Stomach (tissue), 8 donors: ENCODE measurements at regions not wholly inside any gene's neighbourhood (a gene's known extent, or its start where the extent isn't known, plus 50 kb on each side); places are given as distances from the start of the nearest gene placed in this dataset.
"Not testable (repeated sequence)": the region's sequence is repeated elsewhere in the genome, so short reads cannot be mapped to it uniquely, and the experiment has no call there.

Source experiments
- DNase-seq, 2 donors: peaks; one replicate each; pipeline versions ENCODE4 v3.0.0 to v3.0.0-alpha.2; 2013 to 2019
- H3K27ac ChIP-seq, 5 donors: fragments of 200-600 bp in 4 of 5; sonication (generic) in 4 of 5; one replicate each; pipeline ENCODE4 v1.5.1; 2013 to 2019; ENCODE audit warnings: mild to moderate bottlenecking in 1 of 5, moderate library complexity in 1 of 5
- H3K27me3 ChIP-seq, 3 donors: fragments of 200-600 bp; sonication (generic); one replicate each; pipeline ENCODE4 v1.5.1; 2017 to 2019; ENCODE audit warnings: mixed run types in 1 of 3
- H3K36me3 ChIP-seq, 4 donors: fragments of 200-600 bp; sonication (generic); 1 replicate in 3 of 4; 2 replicates in 1 of 4; pipeline ENCODE4 v1.5.1; 2016 to 2019
- H3K4me1 ChIP-seq, 4 donors: fragments of 200-600 bp; sonication (generic); one replicate each; pipeline ENCODE4 v1.5.1; 2016 to 2019
- H3K4me3 ChIP-seq, 4 donors: fragments of 200-600 bp; sonication (generic) in 3 of 4; one replicate each; pipeline ENCODE4 v1.5.1; 2016 to 2019; ENCODE audit warnings: mild to moderate bottlenecking in 1 of 4
- H3K9me3 ChIP-seq, 4 donors: fragments of 200-600 bp; sonication (generic); one replicate each; pipeline ENCODE4 v1.5.1; 2016 to 2019
- CTCF ChIP-seq, 7 experiments: fragments of 450-650 bp in 4 of 7; fragments of 200-600 bp in 3 of 7; sonication (generic) in 3 of 7; IDR thresholded peaks; one replicate each; pipeline ENCODE4 v1.5.1; 2016 to 2019; ENCODE audit warnings: antibody characterized with exemption in 7 of 7, control low read depth in 2 of 7, mild to moderate bottlenecking in 1 of 7
- EP300 ChIP-seq: sonication (generic); formaldehyde crosslinking; IDR thresholded peaks from one replicate; pipeline ENCODE4 v1.6.1; 2017; ENCODE audit warnings: antibody characterized with exemption
- POLR2A ChIP-seq, 4 donors: fragments of 450-650 bp; IDR thresholded peaks; one replicate each; pipeline ENCODE4 v1.6.1; 2016; ENCODE audit warnings: antibody characterized with exemption in 4 of 4, control low read depth in 2 of 4, mild to moderate bottlenecking in 1 of 4, moderate library complexity in 1 of 4
- POLR2AphosphoS5 ChIP-seq, 3 donors: sonication (generic); formaldehyde crosslinking; IDR thresholded peaks; one replicate each; pipeline ENCODE4 v1.6.1; 2016; ENCODE audit warnings: antibody characterized with exemption in 3 of 3
- WGBS, 5 donors: extraction: QIAGEN DNeasy Blood & Tissue Kit in 3 of 5; methylation state at CpG; one replicate each; pipeline versions ENCODE4 v1.1.5 to v1.1.7; 2013 to 2018; 5-methylcytosine and 5-hydroxymethylcytosine counted together
- intact Hi-C: fragments of 100-400 bp; cut with DNase I; formaldehyde crosslinking; loops from one replicate; pipeline ENCODE4 v1.15.1; 2023; ENCODE audit warnings: low total_unique reads
- donor health status: healthy with polysubstance abuse.
- donor health status: Bipolar disorder and iron deficiency.
- donor health status: healthy.

- Histone ChIP-seq H3K9me3 (no peaks in the 10 kb centered on the region), H3K4me1 (peaks cover 0 to 13% (median 0%) of the 10 kb centered on the region in 4 donors), H3K27ac (no peak overlapping the region), H3K36me3 (no peaks in the 10 kb centered on the region), H3K4me3 (no peak overlapping the region), H3K27me3 (no peaks in the 10 kb centered on the region)
- no peak for TF ChIP-seq CTCF (IDR thresholded peaks at IDR 0.05)
- no peak for TF ChIP-seq POLR2A (IDR thresholded peaks at IDR 0.05)
- TF ChIP-seq POLR2AphosphoS5 (IDR thresholded peaks at IDR 0.05) = no peak
- TF ChIP-seq EP300 = no peak
- DNase-seq = peak in 1 of 2 donors; percentile 21
- intact Hi-C loops = no loop called here
These were observed 380.2 kb upstream of the ZNF462 start for GRCh38 chr9:106482733-106483132.

GRCh38 chr9:106486685-106487084, 376.3 kb upstream of the ZNF462 start:
- TF ChIP-seq EP300 (no peak), POLR2A (IDR thresholded peaks at IDR 0.05) (no peak), POLR2AphosphoS5 (IDR thresholded peaks at IDR 0.05) (no peak), CTCF (IDR thresholded peaks at IDR 0.05) (no peak)
- no peak for DNase-seq
- no peak overlapping the region for H3K4me3 ChIP-seq
- WGBS, 5 donors = 82 to 94% (median 90%) methylated on average over 5 of the region's 5 CpGs
- no peaks in the 10 kb centered on the region for H3K4me1 ChIP-seq
- intact Hi-C loops = no loop called here
- no peak overlapping the region for H3K27ac ChIP-seq
- no peaks in the 10 kb centered on the region for H3K27me3 ChIP-seq
- no peaks in the 10 kb centered on the region for H3K9me3 ChIP-seq
- no peaks in the 10 kb centered on the region for H3K36me3 ChIP-seq

- 53 to 80% (median 57%) methylated on average over 3 of the region's 3 CpGs for WGBS, 5 donors
- Histone ChIP-seq H3K27ac (no peak overlapping the region), H3K27me3 (no peaks in the 10 kb centered on the region), H3K4me1 (no peaks in the 10 kb centered on the region), H3K9me3 (no peaks in the 10 kb centered on the region), H3K36me3 (no peaks in the 10 kb centered on the region), H3K4me3 (no peak overlapping the region)
- TF ChIP-seq POLR2A (IDR thresholded peaks at IDR 0.05) = no peak
- TF ChIP-seq EP300 = no peak
- TF ChIP-seq CTCF (IDR thresholded peaks at IDR 0.05) = no peak
- TF ChIP-seq POLR2AphosphoS5 (IDR thresholded peaks at IDR 0.05) = no peak
- DNase-seq = no peak
- intact Hi-C loops = no loop called here
These were observed 375.7 kb upstream of the ZNF462 start for GRCh38 chr9:106487266-106487665.

GRCh38 chr9:106492126-106492525, 370.8 kb upstream of the ZNF462 start:
- H3K27me3 ChIP-seq, DNase-seq, H3K36me3 ChIP-seq, H3K4me1 ChIP-seq, intact Hi-C loops, H3K27ac ChIP-seq, H3K4me3 ChIP-seq, H3K9me3 ChIP-seq: not testable (repeated sequence)
- 74 to 83% (median 80%) methylated on average over 7 of the region's 7 CpGs for WGBS, 5 donors

- intact Hi-C loops = no loop called here
- no peak overlapping the region for H3K27ac ChIP-seq
- no peaks in the 10 kb centered on the region for H3K36me3 ChIP-seq
- no peak for DNase-seq
- H3K4me1 ChIP-seq = no peaks in the 10 kb centered on the region
- TF ChIP-seq POLR2A (IDR thresholded peaks at IDR 0.05) (no peak), EP300 (no peak), POLR2AphosphoS5 (IDR thresholded peaks at IDR 0.05) (no peak), CTCF (IDR thresholded peaks at IDR 0.05) (no peak)
- WGBS, 5 donors = 97 to 98% (median 97%) methylated on average over 6 of the region's 6 CpGs
- no peaks in the 10 kb centered on the region for H3K27me3 ChIP-seq
- no peaks in the 10 kb centered on the region for H3K9me3 ChIP-seq
- H3K4me3 ChIP-seq = no peak overlapping the region
These were observed 362.8 kb upstream of the ZNF462 start for GRCh38 chr9:106500171-106500570.

GRCh38 chr9:106501210-106501609, 361.8 kb upstream of the ZNF462 start:
- H3K4me3 ChIP-seq, intact Hi-C loops, H3K36me3 ChIP-seq, H3K4me1 ChIP-seq, H3K9me3 ChIP-seq, H3K27ac ChIP-seq, H3K27me3 ChIP-seq, DNase-seq: not testable (repeated sequence)
- 85 to 100% (median 96%) methylated on average over 4 to 18 of the region's 18 CpGs for WGBS, 5 donors
